ENCODE measurements at regions not wholly inside any gene's neighbourhood (a gene's known extent, or its start where the extent isn't known, plus 50 kb on each side); places are given as distances from the start of the nearest gene placed in this dataset. TPM values are rescaled to one million over a fixed set of nuclear protein-coding genes. Genes with fewer than 3 reads are reported as not detected.
"Not testable (repeated sequence)": the region's sequence is repeated elsewhere in the genome, so short reads cannot be mapped to it uniquely, and the experiment has no call there.

DNA sequence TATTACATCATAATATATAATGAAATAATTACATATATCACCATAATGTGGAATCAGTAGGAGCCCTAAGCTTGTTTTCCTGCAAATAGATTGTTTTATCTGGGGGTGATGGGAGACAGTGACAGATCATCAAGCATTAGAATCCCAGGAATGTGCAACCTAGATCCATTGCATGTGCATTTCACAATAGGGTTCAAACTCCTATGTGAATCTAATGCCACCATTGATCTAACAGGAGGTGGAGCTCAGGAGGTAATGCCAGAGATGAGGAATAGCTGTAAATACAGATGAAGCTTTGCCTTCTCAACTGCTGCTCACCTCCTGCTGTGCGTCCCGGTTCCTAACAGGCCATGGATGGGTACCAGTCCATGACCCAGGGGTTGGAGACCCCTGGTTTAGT, 63.8 kb upstream of the CHORDC1 start:
- no peaks in the 10 kb centered on the region for H3K4me1 ChIP-seq (ENCODE audit: insufficient read depth)
- H3K27me3 ChIP-seq, result no peaks in the 10 kb centered on the region
- intact Hi-C loops (cut with DNase I), result no loop called here
- 76 to 85% (median 82%) methylated on average over 2 of the region's 2 CpGs for WGBS, 3 donors
- H3K36me3 ChIP-seq, result no peaks in the 10 kb centered on the region
- DNase-seq, result no peak
- H3K9me3 ChIP-seq, result no peaks in the 10 kb centered on the region
- TF ChIP-seq POLR2A (IDR thresholded peaks at IDR 0.05), result no peak
- TF ChIP-seq, protein P1, sequence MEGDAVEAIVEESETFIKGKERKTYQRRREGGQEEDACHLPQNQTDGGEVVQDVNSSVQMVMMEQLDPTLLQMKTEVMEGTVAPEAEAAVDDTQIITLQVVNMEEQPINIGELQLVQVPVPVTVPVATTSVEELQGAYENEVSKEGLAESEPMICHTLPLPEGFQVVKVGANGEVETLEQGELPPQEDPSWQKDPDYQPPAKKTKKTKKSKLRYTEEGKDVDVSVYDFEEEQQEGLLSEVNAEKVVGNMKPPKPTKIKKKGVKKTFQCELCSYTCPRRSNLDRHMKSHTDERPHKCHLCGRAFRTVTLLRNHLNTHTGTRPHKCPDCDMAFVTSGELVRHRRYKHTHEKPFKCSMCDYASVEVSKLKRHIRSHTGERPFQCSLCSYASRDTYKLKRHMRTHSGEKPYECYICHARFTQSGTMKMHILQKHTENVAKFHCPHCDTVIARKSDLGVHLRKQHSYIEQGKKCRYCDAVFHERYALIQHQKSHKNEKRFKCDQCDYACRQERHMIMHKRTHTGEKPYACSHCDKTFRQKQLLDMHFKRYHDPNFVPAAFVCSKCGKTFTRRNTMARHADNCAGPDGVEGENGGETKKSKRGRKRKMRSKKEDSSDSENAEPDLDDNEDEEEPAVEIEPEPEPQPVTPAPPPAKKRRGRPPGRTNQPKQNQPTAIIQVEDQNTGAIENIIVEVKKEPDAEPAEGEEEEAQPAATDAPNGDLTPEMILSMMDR (IDR thresholded peaks at IDR 0.05), result no peak
- no peak for TF ChIP-seq EP300 (IDR thresholded peaks at IDR 0.05)
- no peak overlapping the region for H3K27ac ChIP-seq
- no peak overlapping the region for H3K4me3 ChIP-seq

DNA sequence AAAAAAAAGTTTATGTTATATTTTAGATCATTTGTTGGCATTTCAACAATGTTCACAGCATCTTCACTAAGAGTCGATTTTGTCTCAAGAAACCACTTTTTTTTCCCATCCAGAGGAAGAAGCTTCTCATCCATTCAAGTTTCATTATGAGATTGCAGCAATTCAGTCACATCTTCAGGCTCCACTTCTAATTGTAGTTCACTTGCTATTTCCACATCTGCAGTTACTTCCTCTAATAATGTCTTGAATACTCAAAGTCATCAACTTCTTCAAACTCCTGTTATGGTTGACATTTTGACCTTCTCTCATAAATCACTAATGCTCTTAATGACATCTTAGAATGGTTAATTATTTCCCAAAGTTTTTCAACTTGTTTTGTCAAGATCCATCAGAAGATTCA, 61.3 kb upstream of the CHORDC1 start:
- H3K4me1 ChIP-seq (ENCODE audit: insufficient read depth), result no peaks in the 10 kb centered on the region
- no peaks in the 10 kb centered on the region for H3K9me3 ChIP-seq
- H3K27me3 ChIP-seq, result no peaks in the 10 kb centered on the region
- H3K36me3 ChIP-seq, result no peaks in the 10 kb centered on the region
- H3K27ac ChIP-seq, result no peak overlapping the region
- TF ChIP-seq POLR2A (IDR thresholded peaks at IDR 0.05) (no peak), EP300 (IDR thresholded peaks at IDR 0.05) (no peak)
- TF ChIP-seq, protein P1 (IDR thresholded peaks at IDR 0.05), result no peak
- intact Hi-C loops (cut with DNase I), result no loop called here
- no peak for DNase-seq
- no peak overlapping the region for H3K4me3 ChIP-seq
- 88 to 93% (median 92%) methylated on average over 1 of the region's 1 CpG for WGBS, 3 donors

DNA sequence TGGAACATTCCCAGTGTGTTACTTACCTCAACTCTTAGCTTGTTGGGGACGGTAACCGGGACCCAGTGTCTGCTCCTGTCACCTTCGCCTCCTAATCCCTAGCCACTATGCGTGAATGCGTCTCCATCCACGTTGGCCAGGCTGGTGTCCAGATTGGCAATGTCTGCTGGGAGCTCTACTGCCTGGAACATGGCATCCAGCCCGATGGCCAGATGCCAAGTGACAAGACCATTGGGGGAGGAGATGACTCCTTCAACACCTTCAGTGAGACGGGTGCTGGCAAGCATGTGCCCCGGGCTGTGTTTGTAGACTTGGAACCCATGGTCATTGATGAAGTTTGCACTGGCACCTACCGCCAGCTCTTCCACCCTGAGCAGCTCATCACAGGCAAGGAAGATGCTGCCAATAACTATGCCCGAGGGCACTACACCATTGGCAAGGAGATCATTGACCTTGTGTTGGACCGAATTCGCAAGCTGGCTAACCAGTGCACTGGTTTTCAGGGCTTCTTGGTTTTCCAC, 59.8 kb upstream of the CHORDC1 start:
- DNase-seq; H3K27ac ChIP-seq; H3K36me3 ChIP-seq; H3K4me1 ChIP-seq (ENCODE audit: insufficient read depth); H3K4me3 ChIP-seq; intact Hi-C loops (cut with DNase I); H3K9me3 ChIP-seq; H3K27me3 ChIP-seq: not testable (repeated sequence)
- 91 to 94% (median 93%) methylated on average over 13 of the region's 13 CpGs for whole genome bisulfite sequencing, 3 donors

DNA sequence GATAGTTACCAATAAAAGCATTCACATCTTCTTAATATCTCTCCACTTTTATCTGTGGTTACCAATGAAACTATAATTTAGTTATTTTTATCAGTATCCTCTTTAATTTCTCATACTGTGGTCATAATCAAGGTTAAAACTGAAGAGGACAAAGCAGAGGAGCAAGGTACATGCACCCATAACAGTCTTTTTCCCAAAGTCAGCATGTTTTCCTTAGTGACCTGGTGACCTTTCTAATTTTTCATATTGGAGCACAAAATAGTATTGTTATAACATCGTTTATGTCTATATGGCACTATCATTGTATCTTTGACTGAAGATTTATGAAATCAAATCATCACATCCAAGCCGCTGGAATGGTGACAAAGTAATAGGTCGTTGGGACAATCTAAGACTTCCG, 51.5 kb upstream of the CHORDC1 start:
- TF ChIP-seq EP300 (IDR thresholded peaks at IDR 0.05) (no peak), POLR2A (IDR thresholded peaks at IDR 0.05) (no peak)
- TF ChIP-seq, protein P1 (IDR thresholded peaks at IDR 0.05), result no peak
- intact Hi-C loops (cut with DNase I), result no loop called here
- Histone ChIP-seq H3K9me3 (no peaks in the 10 kb centered on the region), H3K4me3 (no peak overlapping the region), H3K27me3 (no peaks in the 10 kb centered on the region), H3K27ac (no peak overlapping the region), H3K36me3 (no peaks in the 10 kb centered on the region), H3K4me1 (ENCODE audit: insufficient read depth) (no peaks in the 10 kb centered on the region)
- no peak for DNase-seq
- 82 to 85% (median 85%) methylated on average over 4 of the region's 4 CpGs for WGBS, 3 donors

MicroRNAs in the stretch of these regions (microRNA counts, 767-probe panel; counts per million panel counts)
- microRNA hsa-miR-1261, result 530 counts per million, percentile 78 among the panel's probes with 10 or more counts

Small RNA genes lying in the stretch of these regions (microRNA-seq; reads per million reads assigned to microRNA genes)
- gene MIR1261 (0 reads per million in 3 donors), gene MIR4490 (0 reads per million in 3 donors)

Small RNA genes lying in the stretch of these regions (small RNA-seq; reads per million reads assigned to genes)
- gene AP001002.3 (not detected), gene MIR1261 (not detected), gene MIR4490 (not detected)

All from ovary (tissue), 7 donors.